MM.1S (cell line): ENCODE measurements at regions not wholly inside any gene's neighbourhood (a gene's known extent, or its start where the extent isn't known, plus 50 kb on each side); places are given as distances from the start of the nearest gene placed in this dataset.
"Not testable (repeated sequence)": the region's sequence is repeated elsewhere in the genome, so short reads cannot be mapped to it uniquely, and the experiment has no call there.

ENCODE experiments used
- DNase-seq: peaks from one replicate; pipeline ENCODE4 v3.0.0-alpha.2; 2015
- H2AFZ ChIP-seq: fragments of 300-600 bp; sonication (generic); 2 replicates; pipeline ENCODE4 v1.6.0; 2016; ENCODE audit warnings: antibody characterized with exemption, low read length
- H3F3A ChIP-seq: fragments of 300-600 bp; sonication (generic); 2 replicates; pipeline ENCODE4 v1.6.1; 2016; ENCODE audit warnings: mild to moderate bottlenecking, antibody characterized with exemption, low read length, moderate library complexity, mixed read lengths; ENCODE audit not compliant: insufficient read depth
- H3K27ac ChIP-seq: fragments of 300-600 bp; sonication (generic); 2 replicates; pipeline ENCODE4 v1.5.1; 2016; ENCODE audit warnings: mild to moderate bottlenecking, low read length
- H3K27me3 ChIP-seq: fragments of 300-600 bp; sonication (generic); replicated peaks from 2 replicates; pipeline ENCODE4 v1.6.0; 2016; ENCODE audit warnings: low read length; ENCODE audit not compliant: insufficient read depth
- H3K36me3 ChIP-seq: fragments of 300-600 bp; sonication (generic); replicated peaks from 2 replicates; pipeline ENCODE4 v1.6.1; 2016; ENCODE audit warnings: mild to moderate bottlenecking, low read length, mixed read lengths; ENCODE audit not compliant: insufficient read depth
- H3K4me1 ChIP-seq: fragments of 300-600 bp; sonication (generic); 2 replicates; pipeline ENCODE4 v1.6.1; 2016; ENCODE audit warnings: low read length, mixed read lengths
- H3K4me2 ChIP-seq: fragments of 300-600 bp; sonication (generic); 2 replicates; pipeline ENCODE4 v1.6.0; 2016; ENCODE audit warnings: low read depth, low read length
- H3K4me3 ChIP-seq: fragments of 300-600 bp; sonication (generic); 2 replicates; pipeline ENCODE4 v1.5.1; 2016; ENCODE audit warnings: low read length, mixed read lengths
- H3K79me2 ChIP-seq: fragments of 300-600 bp; sonication (generic); 2 replicates; pipeline ENCODE4 v1.6.1; 2016; ENCODE audit warnings: mixed run types, low read length, mixed read lengths
- H3K9ac ChIP-seq: fragments of 300-600 bp; sonication (generic); 2 replicates; pipeline ENCODE4 v1.6.1; 2016; ENCODE audit warnings: low read length, mixed read lengths
- H3K9me2 ChIP-seq: fragments of 300-600 bp; sonication (generic); replicated peaks from 2 replicates; pipeline ENCODE4 v1.6.1; 2016; ENCODE audit warnings: mild to moderate bottlenecking, low read length, mixed read lengths; ENCODE audit not compliant: insufficient read depth
- H3K9me3 ChIP-seq: fragments of 300-600 bp; sonication (generic); replicated peaks from 2 replicates; pipeline ENCODE4 v1.6.1; 2016; ENCODE audit warnings: mild to moderate bottlenecking, low read length, mixed read lengths; ENCODE audit not compliant: insufficient read depth
- H4K20me1 ChIP-seq: fragments of 300-600 bp; sonication (generic); 2 replicates; pipeline ENCODE4 v1.6.1; 2016; ENCODE audit warnings: mild to moderate bottlenecking, low read length, moderate library complexity, mixed read lengths; ENCODE audit not compliant: insufficient read depth
- CTCF ChIP-seq: fragments of 300-600 bp; sonication (generic); IDR thresholded peaks from 2 replicates; pipeline ENCODE4 v1.5.1; 2016; ENCODE audit warnings: antibody characterized with exemption, low read length, mixed read lengths
- EZH2 ChIP-seq: fragments of 300-600 bp; sonication (generic); optimal IDR thresholded peaks from 2 replicates; pipeline ENCODE3; 2017; ENCODE audit warnings: low read depth, mild to moderate bottlenecking, antibody characterized with exemption, low read length, mixed read lengths
- EZH2phosphoT487 ChIP-seq: fragments of 300-600 bp; sonication (generic); IDR thresholded peaks from 2 replicates; pipeline ENCODE4 v1.6.1; 2018; ENCODE audit warnings: antibody characterized with exemption, low read length

- no peaks in the 10 kb centered on the region for H3K27me3 ChIP-seq
- H3K4me3 ChIP-seq, result no peak overlapping the region
- H3K36me3 ChIP-seq, result no peaks in the 10 kb centered on the region
- no peaks in the 10 kb centered on the region for H3K79me2 ChIP-seq
- H3K4me1 ChIP-seq, result no peaks in the 10 kb centered on the region
- no peak overlapping the region for H3K4me2 ChIP-seq
- no peak overlapping the region for H3K27ac ChIP-seq
- no peaks in the 10 kb centered on the region for H3F3A ChIP-seq
- H4K20me1 ChIP-seq, result no peaks in the 10 kb centered on the region
- no peak overlapping the region for H2AFZ ChIP-seq
- H3K9ac ChIP-seq, result no peak overlapping the region
- DNase-seq, result no peak
- no peaks in the 10 kb centered on the region for H3K9me3 ChIP-seq
- H3K9me2 ChIP-seq, result no peaks in the 10 kb centered on the region
- TF ChIP-seq EZH2phosphoT487 (no peak), EZH2 (no peak)
Observed at GRCh38 chr3:193915613-193916012, 220.3 kb upstream of the HES1 start.

- TF ChIP-seq EZH2phosphoT487, result no peak
- TF ChIP-seq CTCF, result no peak
- no peak for TF ChIP-seq EZH2
- no peaks in the 10 kb centered on the region for H3K4me1 ChIP-seq
- H3K36me3 ChIP-seq, result no peaks in the 10 kb centered on the region
- H4K20me1 ChIP-seq, result no peaks in the 10 kb centered on the region
- no peaks in the 10 kb centered on the region for H3F3A ChIP-seq
- no peak for DNase-seq
- H3K27ac ChIP-seq, result no peak overlapping the region
- no peaks in the 10 kb centered on the region for H3K9me3 ChIP-seq
- H3K9me2 ChIP-seq, result no peaks in the 10 kb centered on the region
- no peaks in the 10 kb centered on the region for H3K27me3 ChIP-seq
- no peak overlapping the region for H2AFZ ChIP-seq
- H3K4me3 ChIP-seq, result no peak overlapping the region
- no peak overlapping the region for H3K4me2 ChIP-seq
- H3K9ac ChIP-seq, result no peak overlapping the region
- H3K79me2 ChIP-seq, result no peaks in the 10 kb centered on the region
Observed at GRCh38 chr3:193917158-193917557, 218.8 kb upstream of the HES1 start.

- Histone ChIP-seq H3K9me3 (no peaks in the 10 kb centered on the region), H3K9me2 (no peaks in the 10 kb centered on the region), H3K4me1 (no peaks in the 10 kb centered on the region), H3K9ac (no peak overlapping the region), H3F3A (no peaks in the 10 kb centered on the region), H2AFZ (no peak overlapping the region), H3K4me2 (no peak overlapping the region), H4K20me1 (no peaks in the 10 kb centered on the region), H3K27ac (no peak overlapping the region), H3K4me3 (no peak overlapping the region), H3K79me2 (no peaks in the 10 kb centered on the region), H3K27me3 (no peaks in the 10 kb centered on the region), H3K36me3 (no peaks in the 10 kb centered on the region)
- TF ChIP-seq EZH2, result no peak
- no peak for TF ChIP-seq CTCF
- TF ChIP-seq EZH2phosphoT487, result no peak
- DNase-seq, result no peak
Observed at GRCh38 chr3:193921465-193921864, 214.5 kb upstream of the HES1 start.

- H3K4me2 ChIP-seq, result no peak overlapping the region
- no peak for TF ChIP-seq EZH2
- TF ChIP-seq EZH2phosphoT487, result no peak
- TF ChIP-seq CTCF, result no peak
- no peak overlapping the region for H3K27ac ChIP-seq
- no peaks in the 10 kb centered on the region for H3K36me3 ChIP-seq
- no peak overlapping the region for H2AFZ ChIP-seq
- no peaks in the 10 kb centered on the region for H3K9me3 ChIP-seq
- no peaks in the 10 kb centered on the region for H3K27me3 ChIP-seq
- H3K4me3 ChIP-seq, result no peak overlapping the region
- DNase-seq, result no peak
- no peaks in the 10 kb centered on the region for H4K20me1 ChIP-seq
- H3K9ac ChIP-seq, result no peak overlapping the region
- no peaks in the 10 kb centered on the region for H3K4me1 ChIP-seq
- no peaks in the 10 kb centered on the region for H3K9me2 ChIP-seq
- H3K79me2 ChIP-seq, result no peaks in the 10 kb centered on the region
- no peaks in the 10 kb centered on the region for H3F3A ChIP-seq
Observed at GRCh38 chr3:193922034-193922774, 213.7 kb upstream of the HES1 start.

GRCh38 chr3:193923958-193924357 lies 212.0 kb upstream of the HES1 start:
- H3K4me1 ChIP-seq, DNase-seq, H3K79me2 ChIP-seq, H3K36me3 ChIP-seq, H3K4me3 ChIP-seq, H2AFZ ChIP-seq, H4K20me1 ChIP-seq, H3K27ac ChIP-seq, H3K27me3 ChIP-seq, H3K9me3 ChIP-seq, H3K9ac ChIP-seq, H3K4me2 ChIP-seq, H3K9me2 ChIP-seq, H3F3A ChIP-seq: not testable (repeated sequence)
